Trophoblast cell (in vitro differentiated cells and primary cell): ENCODE measurements at regions not wholly inside any gene's neighbourhood (a gene's known extent, or its start where the extent isn't known, plus 50 kb on each side); places are given as distances from the start of the nearest gene placed in this dataset.

Experiments used
- DNase-seq, 2 donors: peaks; one replicate each; pipeline ENCODE4 v3.0.0-alpha.2; 2016
- H2AFZ ChIP-seq: 2 replicates; pipeline ENCODE4 v1.6.1; 2013; ENCODE audit warnings: low read length, moderate library complexity, mild to moderate bottlenecking; ENCODE audit not compliant: insufficient read depth, poor library complexity
- H2AK5ac ChIP-seq: 2 replicates; pipeline ENCODE4 v1.6.1; 2013; ENCODE audit warnings: mild to moderate bottlenecking, low read length
- H2BK120ac ChIP-seq: 2 replicates; pipeline ENCODE4 v1.6.1; 2013; ENCODE audit warnings: low read length, mild to moderate bottlenecking, moderate library complexity; ENCODE audit not compliant: insufficient read depth, poor library complexity
- H2BK12ac ChIP-seq: 2 replicates; pipeline ENCODE4 v1.6.1; 2013; ENCODE audit warnings: mild to moderate bottlenecking, low read length, moderate library complexity
- H2BK5ac ChIP-seq: 2 replicates; pipeline ENCODE4 v1.6.1; 2013; ENCODE audit warnings: low read length, low read depth, moderate library complexity, mild to moderate bottlenecking; ENCODE audit not compliant: poor library complexity
- H3K14ac ChIP-seq: 2 replicates; pipeline ENCODE4 v1.6.1; 2013; ENCODE audit warnings: mild to moderate bottlenecking, low read length
- H3K18ac ChIP-seq: 2 replicates; pipeline ENCODE4 v1.6.1; 2013; ENCODE audit warnings: mild to moderate bottlenecking, low read length
- H3K23ac ChIP-seq: 2 replicates; pipeline ENCODE4 v1.6.1; 2013; ENCODE audit warnings: low read length
- H3K27ac ChIP-seq: 2 replicates; pipeline ENCODE4 v1.5.1; 2013; ENCODE audit warnings: low read depth, mild to moderate bottlenecking, inconsistent platforms, low read length, moderate library complexity
- H3K27me3 ChIP-seq: 2 replicates; pipeline ENCODE4 v1.6.1; 2013; ENCODE audit warnings: inconsistent platforms, mild to moderate bottlenecking, low read length, moderate library complexity; ENCODE audit not compliant: insufficient read depth
- H3K36me3 ChIP-seq, 2 experiments: 1 replicate in 1 of 2; 2 replicates in 1 of 2; pipeline ENCODE4 v1.6.1; 2013; ENCODE audit warnings: low read length in 2 of 2, mild to moderate bottlenecking in 2 of 2, moderate library complexity in 1 of 2; ENCODE audit not compliant: insufficient read depth in 2 of 2, control insufficient read depth in 1 of 2
- H3K4ac ChIP-seq: 2 replicates; pipeline ENCODE4 v1.6.1; 2013; ENCODE audit warnings: low read depth, mild to moderate bottlenecking, low read length, moderate library complexity
- H3K4me1 ChIP-seq, 2 experiments: 1 replicate in 1 of 2; 2 replicates in 1 of 2; pipeline ENCODE4 v1.6.1; 2013; ENCODE audit warnings: low read length in 2 of 2, mild to moderate bottlenecking in 2 of 2, moderate library complexity in 1 of 2; ENCODE audit not compliant: insufficient read depth in 2 of 2, control insufficient read depth in 1 of 2
- H3K4me2 ChIP-seq: 2 replicates; pipeline ENCODE4 v1.6.1; 2013; ENCODE audit warnings: inconsistent platforms, mild to moderate bottlenecking, low read length, moderate library complexity
- H3K4me3 ChIP-seq: 2 replicates; pipeline ENCODE4 v1.5.1; 2013; ENCODE audit warnings: mild to moderate bottlenecking, low read depth, low read length, inconsistent platforms
- H3K79me1 ChIP-seq: one replicate; pipeline ENCODE4 v1.6.1; 2013; ENCODE audit warnings: low read length
- H3K79me2 ChIP-seq: 2 replicates; pipeline ENCODE4 v1.6.1; 2013; ENCODE audit warnings: low read length, mild to moderate bottlenecking; ENCODE audit not compliant: control insufficient read depth, insufficient read depth, poor library complexity
- H3K9ac ChIP-seq: 2 replicates; pipeline ENCODE4 v1.6.1; 2013; ENCODE audit warnings: mild to moderate bottlenecking, low read length
- H3K9me3 ChIP-seq: 2 replicates; pipeline ENCODE4 v1.6.1; 2013; ENCODE audit warnings: low read depth, mild to moderate bottlenecking, control low read depth, inconsistent platforms, low read length; ENCODE audit not compliant: insufficient read depth
- H4K12ac ChIP-seq: 2 replicates; pipeline ENCODE4 v1.6.1; 2013; ENCODE audit warnings: low read depth, mild to moderate bottlenecking, low read length, moderate library complexity
- H4K8ac ChIP-seq: 2 replicates; pipeline ENCODE4 v1.6.1; 2013; ENCODE audit warnings: low read depth, mild to moderate bottlenecking, low read length, moderate library complexity
- H4K91ac ChIP-seq: one replicate; pipeline ENCODE4 v1.6.1; 2013; ENCODE audit warnings: low read depth, mild to moderate bottlenecking, low read length, moderate library complexity
- WGBS: extraction: QIAGEN DNeasy Blood & Tissue Kit; methylation state at CpG from one replicate; pipeline ENCODE4 v1.1.7; 2013; ENCODE audit warnings: missing lambda C conversion rate; ENCODE audit not compliant: insufficient read length, insufficient coverage; ENCODE audit errors: extremely low coverage; 5-methylcytosine and 5-hydroxymethylcytosine counted together

- H2BK5ac ChIP-seq, result no peak overlapping the region
- no peaks in the 10 kb centered on the region for H3K27me3 ChIP-seq
- H3K9me3 ChIP-seq, result no peaks in the 10 kb centered on the region
- no peak overlapping the region for H2BK12ac ChIP-seq
- no peaks in the 10 kb centered on the region for H3K79me2 ChIP-seq
- no peak overlapping the region for H3K4me3 ChIP-seq
- no peak overlapping the region for H3K27ac ChIP-seq
- H3K23ac ChIP-seq, result no peak overlapping the region
- no peak overlapping the region for H2AK5ac ChIP-seq
- H3K4me1 ChIP-seq, result no peaks in the 10 kb centered on the region
- no peak overlapping the region for H4K8ac ChIP-seq
- H3K4ac ChIP-seq, result no peak overlapping the region
- H2AFZ ChIP-seq, result no peak overlapping the region
- no peak overlapping the region for H2BK120ac ChIP-seq
- H4K91ac ChIP-seq, result no peak overlapping the region
- no peak overlapping the region for H4K12ac ChIP-seq
- H3K4me2 ChIP-seq, result no peak overlapping the region
- WGBS, result no CpG with 5 or more reads among the region's 14 CpGs
- H3K9ac ChIP-seq, result no peak overlapping the region
- no peak overlapping the region for H3K18ac ChIP-seq
- H3K36me3 ChIP-seq, result peaks cover 0 to 5% of the 10 kb centered on the region in 2 experiments
- H3K79me1 ChIP-seq, result no peaks in the 10 kb centered on the region
- H3K14ac ChIP-seq, result no peak overlapping the region
- no peak for DNase-seq
Observed at GRCh38 chr2:196307775-196308305, 136.5 kb upstream of the STK17B start.

GRCh38 chr2:196309691-196310090 lies 138.3 kb upstream of the STK17B start:
- no peak overlapping the region for H4K12ac ChIP-seq
- H3K14ac ChIP-seq, result no peak overlapping the region
- no peak overlapping the region for H4K91ac ChIP-seq

GRCh38 chr2:196314157-196314556 lies 142.8 kb upstream of the STK17B start:
- peaks cover 5 to 10% of the 10 kb centered on the region in 2 experiments for H3K36me3 ChIP-seq
- no peak overlapping the region for H2AK5ac ChIP-seq
- no peak overlapping the region for H3K14ac ChIP-seq
- no peak overlapping the region for H3K23ac ChIP-seq
- H2AFZ ChIP-seq, result no peak overlapping the region
- H4K12ac ChIP-seq, result no peak overlapping the region
- DNase-seq, result no peak
- H3K79me1 ChIP-seq, result no peaks in the 10 kb centered on the region
- no peak overlapping the region for H3K4ac ChIP-seq
- H3K79me2 ChIP-seq, result no peaks in the 10 kb centered on the region
- H3K27me3 ChIP-seq, result no peaks in the 10 kb centered on the region
- H3K18ac ChIP-seq, result no peak overlapping the region
- H4K8ac ChIP-seq, result no peak overlapping the region
- no peak overlapping the region for H3K4me3 ChIP-seq
- H3K27ac ChIP-seq, result no peak overlapping the region
- no peak overlapping the region for H3K9ac ChIP-seq
- H2BK5ac ChIP-seq, result no peak overlapping the region
- H2BK12ac ChIP-seq, result no peak overlapping the region
- H3K4me2 ChIP-seq, result no peak overlapping the region
- no peak overlapping the region for H4K91ac ChIP-seq
- H3K4me1 ChIP-seq, result no peaks in the 10 kb centered on the region
- no CpG with 5 or more reads among the region's 1 CpG for WGBS
- no peaks in the 10 kb centered on the region for H3K9me3 ChIP-seq
- no peak overlapping the region for H2BK120ac ChIP-seq

More at GRCh38 chr2:196309691-196310090, 138.3 kb upstream of the STK17B start:
- no peak overlapping the region for H4K8ac ChIP-seq
- H2BK5ac ChIP-seq, result no peak overlapping the region
- no peak overlapping the region for H3K27ac ChIP-seq
- no peaks in the 10 kb centered on the region for H3K27me3 ChIP-seq
- H3K36me3 ChIP-seq, result peaks cover 0 to 5% of the 10 kb centered on the region in 2 experiments
- H2AFZ ChIP-seq, result no peak overlapping the region
- H3K9ac ChIP-seq, result no peak overlapping the region
- no peak overlapping the region for H3K4me3 ChIP-seq
- no peak overlapping the region for H2BK12ac ChIP-seq
- H3K23ac ChIP-seq, result no peak overlapping the region
- H3K18ac ChIP-seq, result no peak overlapping the region
- H3K4ac ChIP-seq, result no peak overlapping the region
- H3K4me1 ChIP-seq, result no peaks in the 10 kb centered on the region
- H3K79me2 ChIP-seq, result no peaks in the 10 kb centered on the region
- H2AK5ac ChIP-seq, result no peak overlapping the region
- no peaks in the 10 kb centered on the region for H3K79me1 ChIP-seq
- no peaks in the 10 kb centered on the region for H3K9me3 ChIP-seq
- H2BK120ac ChIP-seq, result no peak overlapping the region
- DNase-seq, result no peak
- no peak overlapping the region for H3K4me2 ChIP-seq

- no peak overlapping the region for H2BK120ac ChIP-seq
- no peaks in the 10 kb centered on the region for H3K79me2 ChIP-seq
- no peak overlapping the region for H3K4ac ChIP-seq
- H2BK12ac ChIP-seq, result no peak overlapping the region
- no peak overlapping the region for H4K12ac ChIP-seq
- H3K36me3 ChIP-seq, result peaks cover 5 to 15% of the 10 kb centered on the region in 2 experiments
- no peak overlapping the region for H3K9ac ChIP-seq
- no peak overlapping the region for H3K14ac ChIP-seq
- H2AK5ac ChIP-seq, result no peak overlapping the region
- H4K8ac ChIP-seq, result no peak overlapping the region
- no peak overlapping the region for H2BK5ac ChIP-seq
- H3K4me1 ChIP-seq, result no peaks in the 10 kb centered on the region
- H2AFZ ChIP-seq, result no peak overlapping the region
- H3K27me3 ChIP-seq, result no peaks in the 10 kb centered on the region
- no CpG with 5 or more reads among the region's 4 CpGs for WGBS
- H3K9me3 ChIP-seq, result no peaks in the 10 kb centered on the region
- H3K23ac ChIP-seq, result no peak overlapping the region
- H4K91ac ChIP-seq, result no peak overlapping the region
- no peak overlapping the region for H3K4me3 ChIP-seq
- H3K27ac ChIP-seq, result no peak overlapping the region
- no peak overlapping the region for H3K18ac ChIP-seq
- no peak overlapping the region for H3K4me2 ChIP-seq
- DNase-seq, result peak in 1 of 2 donors; percentile 9
- H3K79me1 ChIP-seq, result no peaks in the 10 kb centered on the region
Observed at GRCh38 chr2:196314780-196315179, 143.4 kb upstream of the STK17B start.
